SK-N-SH treated with all-trans-retinoic acid at 6 μM for 48 hours (cell line): ENCODE measurements at regions not wholly inside any gene's neighbourhood (a gene's known extent, or its start where the extent isn't known, plus 50 kb on each side); places are given as distances from the start of the nearest gene placed in this dataset.

ENCODE experiments used
- ATAC-seq: fragments of 200-7000 bp; cut with Tn5 transposase; 3 replicates; pipeline ENCODE4 v1.9.1; 2020; ENCODE audit warnings: mild to moderate bottlenecking, moderate library complexity
- ARNTL ChIP-seq: fragments of 450-650 bp; formaldehyde crosslinking; IDR thresholded peaks from 2 replicates; pipeline ENCODE4 v1.5.0; 2020; ENCODE audit warnings: low read depth, mild to moderate bottlenecking, moderate library complexity, borderline replicate concordance
- BACH2 ChIP-seq: fragments of 250-450 bp; sonication (Bioruptor Pico); IDR thresholded peaks from 2 replicates; pipeline ENCODE4 v1.9.0; 2021; ENCODE audit warnings: mild to moderate bottlenecking, borderline replicate concordance
- CREB5 ChIP-seq: fragments of 250-450 bp; sonication (Bioruptor Pico); IDR thresholded peaks from 2 replicates; pipeline ENCODE4 v1.5.1; 2020; ENCODE audit warnings: low read depth, mild to moderate bottlenecking, moderate library complexity
- CSRNP3 ChIP-seq: fragments of 250-450 bp; sonication (Bioruptor Pico); IDR thresholded peaks from 2 replicates; pipeline ENCODE4 v1.5.1; 2021; ENCODE audit warnings: mild to moderate bottlenecking, moderate library complexity
- ESRRG ChIP-seq: fragments of 250-450 bp; sonication (Bioruptor Pico); IDR thresholded peaks from 2 replicates; pipeline ENCODE4 v1.6.1; 2021; ENCODE audit warnings: mild to moderate bottlenecking
- ISL1 ChIP-seq: fragments of 250-450 bp; sonication (Bioruptor Pico); IDR thresholded peaks from 2 replicates; pipeline ENCODE4 v2.1.2; 2022; ENCODE audit warnings: mild to moderate bottlenecking, moderate library complexity
- OSR1 ChIP-seq: fragments of 250-450 bp; sonication (Bioruptor Pico); IDR thresholded peaks from 2 replicates; pipeline ENCODE4 v1.8.0; 2022; ENCODE audit warnings: moderate library complexity, mild to moderate bottlenecking, inconsistent platforms
- PPARA ChIP-seq: fragments of 250-450 bp; sonication (Bioruptor Pico); IDR thresholded peaks from 2 replicates; pipeline ENCODE4 v1.5.0; 2020; ENCODE audit warnings: mild to moderate bottlenecking, borderline replicate concordance
- RARB ChIP-seq: fragments of 250-450 bp; sonication (Bioruptor Pico); IDR thresholded peaks from 2 replicates; pipeline ENCODE4 v1.8.0; 2021; ENCODE audit warnings: mild to moderate bottlenecking, moderate library complexity
- SNAI2 ChIP-seq: fragments of 250-450 bp; sonication (Bioruptor Pico); IDR thresholded peaks from 2 replicates; pipeline ENCODE4 v1.5.0; 2020; ENCODE audit warnings: mild to moderate bottlenecking, moderate library complexity
- TCF4 ChIP-seq: fragments of 250-450 bp; sonication (Bioruptor Pico); IDR thresholded peaks from 2 replicates; pipeline ENCODE4 v1.8.0; 2021; ENCODE audit warnings: mild to moderate bottlenecking, moderate library complexity, borderline replicate concordance
- TOX ChIP-seq: fragments of 250-450 bp; sonication (Bioruptor Pico); IDR thresholded peaks from 2 replicates; pipeline ENCODE4 v1.8.0; 2021; ENCODE audit warnings: mild to moderate bottlenecking, moderate library complexity, borderline replicate concordance
- TSHZ2 ChIP-seq: fragments of 250-450 bp; sonication (Bioruptor Pico); IDR thresholded peaks from 2 replicates; pipeline ENCODE4 v1.5.0; 2020; ENCODE audit warnings: mild to moderate bottlenecking, moderate library complexity
- ZC3H10 ChIP-seq: fragments of 250-450 bp; sonication (Bioruptor Pico); IDR thresholded peaks from 2 replicates; pipeline ENCODE4 v1.5.1; 2021; ENCODE audit warnings: mild to moderate bottlenecking, moderate library complexity
- ZFP3 ChIP-seq: fragments of 250-450 bp; sonication (Bioruptor Pico); IDR thresholded peaks from 2 replicates; pipeline ENCODE4 v1.5.0; 2020; ENCODE audit warnings: mild to moderate bottlenecking, moderate library complexity
- ZFP30 ChIP-seq: fragments of 450-650 bp; formaldehyde crosslinking; IDR thresholded peaks from 2 replicates; pipeline ENCODE4 v1.5.0; 2022; ENCODE audit warnings: mild to moderate bottlenecking, moderate library complexity
- ZNF70 ChIP-seq: fragments of 450-650 bp; formaldehyde crosslinking; IDR thresholded peaks from 2 replicates; pipeline ENCODE4 v1.5.0; 2020; ENCODE audit warnings: mild to moderate bottlenecking, moderate library complexity
- ZNF8 ChIP-seq: fragments of 450-650 bp; formaldehyde crosslinking; IDR thresholded peaks from 2 replicates; pipeline ENCODE4 v1.5.0; 2020; ENCODE audit warnings: mild to moderate bottlenecking, moderate library complexity

GRCh38 chr10:130686689-130687300, 550.6 kb downstream of the GLRX3 start:
- no peak for ATAC-seq
- no peak for TF ChIP-seq CSRNP3 (CRISPR knock-in tag)

GRCh38 chr10:130687566-130687965, 551.4 kb downstream of the GLRX3 start:
- ATAC-seq = no peak
- no peak for TF ChIP-seq ZFP30
- TF ChIP-seq CREB5 = no peak

GRCh38 chr10:130689743-130690626, 553.8 kb downstream of the GLRX3 start:
- TF ChIP-seq ARNTL (no peak), TCF4 (CRISPR knock-in tag) (peak; percentile 77; the same call in 1 of the 2 replicates), ISL1 (no peak)
- TF ChIP-seq, all 23 proteins: peak for 1
- ATAC-seq = no peak

- TF ChIP-seq ZNF8 (CRISPR knock-in tag) (no peak), RARB (no peak), BACH2 (CRISPR knock-in tag) (no peak), ISL1 (no peak), ZC3H10 (CRISPR knock-in tag) (no peak), SNAI2 (CRISPR knock-in tag) (no peak), ZFP30 (no peak), CSRNP3 (CRISPR knock-in tag) (no peak)
- TF ChIP-seq, all 23 proteins: peak for 0
- no peak for ATAC-seq
Measured at GRCh38 chr10:130691776-130692175, 555.6 kb downstream of the GLRX3 start.

- TF ChIP-seq CREB5 (no peak), PPARA (CRISPR knock-in tag) (no peak), ARNTL (no peak), BACH2 (CRISPR knock-in tag) (no peak), ZNF70 (no peak), TSHZ2 (no peak), TOX (CRISPR knock-in tag) (no peak), ESRRG (CRISPR knock-in tag) (no peak), OSR1 (CRISPR knock-in tag) (no peak), ZFP3 (no peak)
- ATAC-seq = no peak
Measured at GRCh38 chr10:130696870-130697269, 560.7 kb downstream of the GLRX3 start.
